Right atrium auricular region (tissue), 2 donors: ENCODE measurements at regions not wholly inside any gene's neighbourhood (a gene's known extent, or its start where the extent isn't known, plus 50 kb on each side); places are given as distances from the start of the nearest gene placed in this dataset.

Source experiments
- DNase-seq: peaks from one replicate; pipeline ENCODE4 v3.0.0-alpha.2; 2019; ENCODE audit warnings: low spot score
- H3K27ac ChIP-seq, 2 donors: fragments of 200-600 bp; sonication (generic); 1 replicate in 1 of 2; 2 replicates in 1 of 2; pipeline ENCODE4 v1.5.1; 2016 to 2019
- H3K27me3 ChIP-seq, 2 donors: fragments of 200-600 bp; sonication (generic); one replicate each; pipeline versions ENCODE4 v1.5.1 to v1.6.0; 2017 to 2019
- H3K36me3 ChIP-seq: fragments of 200-600 bp; sonication (generic); one replicate; pipeline ENCODE4 v1.5.1; 2016
- H3K4me1 ChIP-seq, 2 donors: fragments of 200-600 bp; sonication (generic); one replicate each; pipeline versions ENCODE4 v1.5.1 to v1.6.0; 2017 to 2019
- H3K4me3 ChIP-seq, 2 donors: fragments of 200-600 bp; sonication (generic); 1 replicate in 1 of 2; 2 replicates in 1 of 2; pipeline ENCODE4 v1.5.1; 2017 to 2019; ENCODE audit warnings: mild to moderate bottlenecking in 1 of 2, moderate library complexity in 1 of 2
- H3K9me3 ChIP-seq, 2 donors: fragments of 200-600 bp; sonication (generic); one replicate each; pipeline ENCODE4 v1.5.1; 2019
- CTCF ChIP-seq, 2 donors: fragments of 200-600 bp; sonication (generic); IDR thresholded peaks; one replicate each; pipeline ENCODE4 v1.5.1; 2019; ENCODE audit warnings: antibody characterized with exemption in 2 of 2

DNA sequence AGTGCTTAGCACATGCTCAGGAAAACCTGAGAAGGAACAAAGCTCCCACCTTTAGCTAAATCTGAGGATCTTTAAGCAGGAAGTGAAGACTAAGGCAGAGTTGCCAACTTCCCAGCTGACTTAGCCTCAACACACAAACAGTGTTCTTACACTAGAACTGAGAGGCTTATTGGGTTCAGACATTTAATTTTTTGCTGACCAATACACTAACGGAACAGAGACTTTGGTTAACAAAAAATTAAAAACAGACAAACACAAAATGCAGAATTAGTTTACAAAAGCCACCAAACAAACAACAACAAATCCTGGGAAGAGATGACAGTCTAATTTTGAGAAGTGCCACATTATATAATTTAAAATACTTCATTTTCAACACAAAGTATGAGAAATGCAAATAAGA, 1123.7 kb upstream of the ATXN7L3B start:
- peaks cover 0 to 16% of the 10 kb centered on the region in 2 donors for H3K9me3 ChIP-seq
- H3K36me3 ChIP-seq = no peaks in the 10 kb centered on the region
- H3K4me1 ChIP-seq = no peaks in the 10 kb centered on the region
- DNase-seq = no peak
- TF ChIP-seq CTCF (IDR thresholded peaks at IDR 0.05) = no peak
- H3K27me3 ChIP-seq = no peaks in the 10 kb centered on the region
- no peak overlapping the region for H3K4me3 ChIP-seq
- no peak overlapping the region for H3K27ac ChIP-seq

- no peak overlapping the region for H3K27ac ChIP-seq
- H3K4me1 ChIP-seq = no peaks in the 10 kb centered on the region
- no peaks in the 10 kb centered on the region for H3K27me3 ChIP-seq
- no peaks in the 10 kb centered on the region for H3K36me3 ChIP-seq
- DNase-seq = no peak
- H3K4me3 ChIP-seq = no peak overlapping the region
- TF ChIP-seq CTCF (IDR thresholded peaks at IDR 0.05) = no peak
- peaks cover 0 to 16% of the 10 kb centered on the region in 2 donors for H3K9me3 ChIP-seq
These were observed 1122.7 kb upstream of the ATXN7L3B start for GRCh38 chr12:73414926-73415325.

- no peak for TF ChIP-seq CTCF (IDR thresholded peaks at IDR 0.05)
- H3K9me3 ChIP-seq = peaks cover 0 to 3% of the 10 kb centered on the region in 2 donors
- no peaks in the 10 kb centered on the region for H3K27me3 ChIP-seq
These were observed 1119.1 kb upstream of the ATXN7L3B start for GRCh38 chr12:73418541-73418940.

DNA sequence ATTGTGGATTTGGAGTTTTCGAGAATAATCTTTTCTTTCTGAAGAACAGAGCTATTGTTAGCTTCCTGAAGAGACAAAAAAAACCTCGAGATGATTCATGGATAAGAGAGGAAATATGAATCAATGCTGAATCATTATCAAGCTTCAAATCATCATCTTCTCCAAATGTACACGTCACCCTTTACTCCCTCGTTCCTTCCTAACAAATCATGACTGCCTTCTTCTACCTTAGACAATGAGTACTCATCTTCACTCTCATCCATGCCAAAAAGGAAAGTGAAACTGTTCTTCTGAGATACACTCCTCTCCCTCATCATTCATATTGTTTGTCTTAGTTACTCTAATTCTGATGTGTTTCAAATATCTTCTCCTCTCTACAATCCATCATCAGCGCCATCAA, 1115.8 kb upstream of the ATXN7L3B start:
- Histone ChIP-seq H3K27ac (no peak overlapping the region), H3K4me3 (no peak overlapping the region), H3K4me1 (no peaks in the 10 kb centered on the region), H3K27me3 (no peaks in the 10 kb centered on the region), H3K36me3 (no peaks in the 10 kb centered on the region), H3K9me3 (peaks cover 0 to 6% of the 10 kb centered on the region in 2 donors)
- no peak for DNase-seq
- TF ChIP-seq CTCF (IDR thresholded peaks at IDR 0.05) = no peak

More at GRCh38 chr12:73418541-73418940, 1119.1 kb upstream of the ATXN7L3B start:
- no peaks in the 10 kb centered on the region for H3K4me1 ChIP-seq
- H3K36me3 ChIP-seq = no peaks in the 10 kb centered on the region
- H3K4me3 ChIP-seq = no peak overlapping the region
- DNase-seq = no peak
- no peak overlapping the region for H3K27ac ChIP-seq

DNA sequence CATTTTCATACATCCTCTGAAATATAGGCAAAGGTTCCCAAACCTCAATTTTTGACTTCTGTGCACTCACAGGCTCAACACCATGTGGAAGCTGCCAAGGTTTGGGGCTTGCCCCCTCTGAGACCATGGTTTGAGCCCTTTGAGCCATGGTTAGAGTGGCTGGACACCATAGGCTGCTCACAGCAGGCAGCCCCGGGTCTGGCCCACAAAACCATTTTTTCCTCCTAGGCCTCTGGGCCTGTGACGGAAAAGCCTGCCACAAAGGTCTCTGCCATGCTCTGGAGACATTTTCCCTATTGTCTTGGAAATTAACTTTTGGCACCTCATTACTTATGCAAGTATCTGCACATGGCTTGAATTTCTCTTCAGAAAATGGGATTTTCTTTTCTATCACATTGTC, 1113.2 kb upstream of the ATXN7L3B start:
- TF ChIP-seq CTCF (IDR thresholded peaks at IDR 0.05) = no peak
- H3K36me3 ChIP-seq = no peaks in the 10 kb centered on the region
- DNase-seq = no peak

DNA sequence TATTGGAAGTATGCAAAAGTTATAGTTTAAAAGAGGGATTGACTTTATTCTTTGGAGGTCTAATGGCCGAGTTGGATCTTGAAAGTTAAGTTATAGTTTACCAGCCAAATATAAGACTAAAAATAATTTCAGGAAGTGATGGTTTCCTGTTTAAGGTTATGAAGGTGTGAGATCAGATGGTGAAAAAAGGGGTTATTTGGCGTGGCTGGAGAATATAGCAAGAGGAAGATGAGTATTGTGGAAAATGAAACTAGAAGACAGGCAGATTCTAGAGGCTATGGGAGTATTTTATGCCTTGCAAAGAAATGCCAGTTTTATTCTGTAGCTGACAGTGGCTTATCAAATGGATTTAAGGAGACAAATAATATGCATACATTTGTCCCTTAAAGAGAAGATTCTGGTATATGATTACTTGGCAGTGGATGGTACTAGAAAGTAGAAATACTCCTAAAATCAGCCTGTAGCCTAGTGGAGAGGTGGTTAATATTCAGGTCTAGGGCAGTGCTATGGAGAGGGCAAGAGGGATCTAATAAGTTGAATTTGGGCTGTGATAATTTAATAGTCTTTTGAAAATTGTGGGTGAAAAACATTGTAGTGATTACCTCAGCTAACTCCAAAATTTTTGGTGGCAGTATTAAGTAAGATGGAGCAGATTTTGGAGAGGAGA, 1091.8 kb upstream of the ATXN7L3B start:
- no peaks in the 10 kb centered on the region for H3K4me1 ChIP-seq
- H3K27ac ChIP-seq = no peak overlapping the region
- no peak for TF ChIP-seq CTCF (IDR thresholded peaks at IDR 0.05)
- H3K4me3 ChIP-seq = no peak overlapping the region
- H3K36me3 ChIP-seq = no peaks in the 10 kb centered on the region
- DNase-seq = no peak
- no peaks in the 10 kb centered on the region for H3K27me3 ChIP-seq
- no peaks in the 10 kb centered on the region for H3K9me3 ChIP-seq

More for the DNA sequence above, 1113.2 kb upstream of the ATXN7L3B start:
- Histone ChIP-seq H3K9me3 (peaks cover 0 to 13% of the 10 kb centered on the region in 2 donors), H3K4me3 (no peak overlapping the region), H3K27me3 (no peaks in the 10 kb centered on the region), H3K27ac (no peak overlapping the region), H3K4me1 (no peaks in the 10 kb centered on the region)
